Adipocyte (in vitro differentiated cells): ENCODE measurements at regions not wholly inside any gene's neighbourhood (a gene's known extent, or its start where the extent isn't known, plus 50 kb on each side); places are given as distances from the start of the nearest gene placed in this dataset.

Source experiments
- DNase-seq: peaks from one replicate; pipeline ENCODE4 v3.0.0-alpha.2; 2015; ENCODE audit warnings: low read depth
- H3K27me3 ChIP-seq: replicated peaks from 2 replicates; pipeline ENCODE4 v1.7.0; 2013; ENCODE audit warnings: mild to moderate bottlenecking, low read length, moderate library complexity; ENCODE audit not compliant: control insufficient read depth, insufficient read depth
- H3K36me3 ChIP-seq: 2 replicates; pipeline ENCODE4 v1.7.0; 2013; ENCODE audit warnings: low read length, mild to moderate bottlenecking, moderate library complexity; ENCODE audit not compliant: control insufficient read depth, insufficient read depth, severe bottlenecking
- H3K4me1 ChIP-seq: 2 replicates; pipeline ENCODE4 v1.7.0; 2013; ENCODE audit warnings: mild to moderate bottlenecking, low read length, moderate library complexity; ENCODE audit not compliant: control insufficient read depth, insufficient read depth
- H3K4me3 ChIP-seq: 2 replicates; pipeline ENCODE4 v1.7.0; 2013; ENCODE audit warnings: mild to moderate bottlenecking, low read length, moderate library complexity
- H3K9ac ChIP-seq: 2 replicates; pipeline ENCODE4 v1.7.0; 2013; ENCODE audit warnings: mild to moderate bottlenecking, low read length, moderate library complexity
- H3K9me3 ChIP-seq: 2 replicates; pipeline ENCODE4 v1.7.0; 2013; ENCODE audit warnings: mild to moderate bottlenecking, low read length, moderate library complexity; ENCODE audit not compliant: control insufficient read depth

GRCh38 chr3:96711816-96712215 is 102.6 kb upstream of the EPHA6 start:
- no peak overlapping the region for H3K4me3 ChIP-seq
- DNase-seq, result no peak
- H3K9ac ChIP-seq, result no peak overlapping the region
- no peaks in the 10 kb centered on the region for H3K36me3 ChIP-seq
- H3K4me1 ChIP-seq, result no peaks in the 10 kb centered on the region
- H3K9me3 ChIP-seq, result peaks cover 2% of the 10 kb centered on the region
- no peaks in the 10 kb centered on the region for H3K27me3 ChIP-seq

- H3K4me1 ChIP-seq, result no peaks in the 10 kb centered on the region
- H3K27me3 ChIP-seq, result no peaks in the 10 kb centered on the region
- no peak overlapping the region for H3K4me3 ChIP-seq
- no peaks in the 10 kb centered on the region for H3K36me3 ChIP-seq
- peaks cover 2% of the 10 kb centered on the region for H3K9me3 ChIP-seq
- H3K9ac ChIP-seq, result no peak overlapping the region
- DNase-seq, result no peak
These were observed 101.6 kb upstream of the EPHA6 start for GRCh38 chr3:96712792-96713191.

- Histone ChIP-seq H3K4me1 (no peaks in the 10 kb centered on the region), H3K9me3 (peaks cover 2% of the 10 kb centered on the region), H3K27me3 (no peaks in the 10 kb centered on the region), H3K36me3 (no peaks in the 10 kb centered on the region), H3K9ac (no peak overlapping the region), H3K4me3 (no peak overlapping the region)
- DNase-seq, result no peak
These were observed 94.5 kb upstream of the EPHA6 start for GRCh38 chr3:96719921-96720320.

GRCh38 chr3:96731031-96731430 is 83.4 kb upstream of the EPHA6 start:
- Histone ChIP-seq H3K9ac (no peak overlapping the region), H3K4me3 (no peak overlapping the region), H3K9me3 (no peaks in the 10 kb centered on the region), H3K36me3 (no peaks in the 10 kb centered on the region), H3K27me3 (no peaks in the 10 kb centered on the region), H3K4me1 (no peaks in the 10 kb centered on the region)
- no peak for DNase-seq

- Histone ChIP-seq H3K4me1 (no peaks in the 10 kb centered on the region), H3K36me3 (no peaks in the 10 kb centered on the region), H3K9me3 (no peaks in the 10 kb centered on the region), H3K9ac (no peak overlapping the region), H3K27me3 (no peaks in the 10 kb centered on the region), H3K4me3 (no peak overlapping the region)
- peak; percentile 29 for DNase-seq
These were observed 80.0 kb upstream of the EPHA6 start for GRCh38 chr3:96734273-96735009.

- H3K4me1 ChIP-seq, result no peaks in the 10 kb centered on the region
- H3K27me3 ChIP-seq, result no peaks in the 10 kb centered on the region
- no peak overlapping the region for H3K9ac ChIP-seq
- no peaks in the 10 kb centered on the region for H3K36me3 ChIP-seq
- no peak overlapping the region for H3K4me3 ChIP-seq
- DNase-seq, result no peak
- peaks cover 5% of the 10 kb centered on the region for H3K9me3 ChIP-seq
These were observed 66.3 kb upstream of the EPHA6 start for GRCh38 chr3:96748139-96748538.

GRCh38 chr3:96750094-96750767 is 64.2 kb upstream of the EPHA6 start:
- no peak for DNase-seq
- H3K9me3 ChIP-seq, result peaks cover 5% of the 10 kb centered on the region
- H3K9ac ChIP-seq, result no peak overlapping the region
- no peaks in the 10 kb centered on the region for H3K27me3 ChIP-seq
- no peaks in the 10 kb centered on the region for H3K36me3 ChIP-seq
- H3K4me3 ChIP-seq, result no peak overlapping the region
- no peaks in the 10 kb centered on the region for H3K4me1 ChIP-seq

GRCh38 chr3:96753124-96753523 is 61.3 kb upstream of the EPHA6 start:
- H3K27me3 ChIP-seq, result no peaks in the 10 kb centered on the region
- DNase-seq, result no peak
- no peak overlapping the region for H3K9ac ChIP-seq
- H3K4me3 ChIP-seq, result no peak overlapping the region
- H3K36me3 ChIP-seq, result no peaks in the 10 kb centered on the region
- peaks cover 5% of the 10 kb centered on the region for H3K9me3 ChIP-seq
- no peaks in the 10 kb centered on the region for H3K4me1 ChIP-seq

- Histone ChIP-seq H3K27me3 (no peaks in the 10 kb centered on the region), H3K9me3 (peaks cover 5% of the 10 kb centered on the region), H3K36me3 (no peaks in the 10 kb centered on the region), H3K4me1 (no peaks in the 10 kb centered on the region), H3K9ac (no peak overlapping the region), H3K4me3 (no peak overlapping the region)
- no peak for DNase-seq
These were observed 60.3 kb upstream of the EPHA6 start for GRCh38 chr3:96754128-96754527.

GRCh38 chr3:96755519-96755918 is 58.9 kb upstream of the EPHA6 start:
- no peak for DNase-seq
- no peak overlapping the region for H3K9ac ChIP-seq
- no peaks in the 10 kb centered on the region for H3K4me1 ChIP-seq
- H3K4me3 ChIP-seq, result no peak overlapping the region
- no peaks in the 10 kb centered on the region for H3K36me3 ChIP-seq
- no peaks in the 10 kb centered on the region for H3K9me3 ChIP-seq
- no peaks in the 10 kb centered on the region for H3K27me3 ChIP-seq

- H3K27me3 ChIP-seq, result no peaks in the 10 kb centered on the region
- no peak overlapping the region for H3K9ac ChIP-seq
- no peak overlapping the region for H3K4me3 ChIP-seq
- DNase-seq, result no peak
- no peaks in the 10 kb centered on the region for H3K9me3 ChIP-seq
- H3K4me1 ChIP-seq, result no peaks in the 10 kb centered on the region
- no peaks in the 10 kb centered on the region for H3K36me3 ChIP-seq
These were observed 57.9 kb upstream of the EPHA6 start for GRCh38 chr3:96756516-96756915.
